NT2/D1 (cell line): ENCODE measurements at regions not wholly inside any gene's neighbourhood (a gene's known extent, or its start where the extent isn't known, plus 50 kb on each side); places are given as distances from the start of the nearest gene placed in this dataset.

Experiments used
- SUZ12 ChIP-seq: IDR thresholded peaks from 2 replicates; pipeline ENCODE4 v1.6.1; 2011; ENCODE audit not compliant: insufficient read length, insufficient read depth; ENCODE audit errors: extremely low read depth
- YY1 ChIP-seq: IDR thresholded peaks from 2 replicates; pipeline ENCODE4 v1.6.1; 2011; ENCODE audit not compliant: insufficient read length, insufficient read depth
- ZNF274 ChIP-seq: IDR thresholded peaks from 2 replicates; pipeline ENCODE4 v1.6.1; 2011; ENCODE audit warnings: mild to moderate bottlenecking, low read depth, low read length

GRCh38 chr16:88325087-88325750 is 57.5 kb upstream of the ZNF469 start:
- TF ChIP-seq ZNF274: no peak
- no peak for TF ChIP-seq YY1
- no peak for TF ChIP-seq SUZ12
